GM19397 (cell line): ENCODE measurements at regions not wholly inside any gene's neighbourhood (a gene's known extent, or its start where the extent isn't known, plus 50 kb on each side); places are given as distances from the start of the nearest gene placed in this dataset.

ENCODE experiments used
- ATAC-seq: cut with Tn5 transposase; IDR thresholded peaks from one replicate; pipeline ENCODE4 v1.9.1; 2021; ENCODE audit warnings: mild to moderate bottlenecking, moderate library complexity; ENCODE audit not compliant: unreplicated experiment

- ATAC-seq, result no peak
Observed at GRCh38 chr14:29102996-29103395, 336.4 kb downstream of the FOXG1 start.

- ATAC-seq, result no peak
Observed at GRCh38 chr14:29108908-29109307, 342.3 kb downstream of the FOXG1 start.

- ATAC-seq, result no peak
Observed at GRCh38 chr14:29109589-29109988, 343.0 kb downstream of the FOXG1 start.

GRCh38 chr14:29111554-29111953 is 345.0 kb downstream of the FOXG1 start:
- ATAC-seq, result no peak

- no peak for ATAC-seq
Observed at GRCh38 chr14:29123017-29123416, 356.4 kb downstream of the FOXG1 start.

- no peak for ATAC-seq
Observed at GRCh38 chr14:29126361-29126760, 359.8 kb downstream of the FOXG1 start.

GRCh38 chr14:29126865-29127264 is 360.3 kb downstream of the FOXG1 start:
- no peak for ATAC-seq

GRCh38 chr14:29140016-29140415 is 373.4 kb downstream of the FOXG1 start:
- ATAC-seq, result no peak

GRCh38 chr14:29144621-29145020 is 378.0 kb downstream of the FOXG1 start:
- ATAC-seq, result no peak

- no peak for ATAC-seq
Observed at GRCh38 chr14:29148221-29148620, 381.6 kb downstream of the FOXG1 start.

- no peak for ATAC-seq
Observed at GRCh38 chr14:29149798-29150197, 383.2 kb downstream of the FOXG1 start.

GRCh38 chr14:29150659-29151058 is 384.1 kb downstream of the FOXG1 start:
- ATAC-seq, result no peak

GRCh38 chr14:29156096-29156495 is 389.5 kb downstream of the FOXG1 start:
- ATAC-seq, result no peak

- ATAC-seq, result no peak
Observed at GRCh38 chr14:29161593-29161992, 395.0 kb downstream of the FOXG1 start.

- no peak for ATAC-seq
Observed at GRCh38 chr14:29163109-29163508, 396.5 kb downstream of the FOXG1 start.

GRCh38 chr14:29165431-29165830 is 398.8 kb downstream of the FOXG1 start:
- no peak for ATAC-seq

- ATAC-seq, result no peak
Observed at GRCh38 chr14:29166507-29166906, 399.9 kb downstream of the FOXG1 start.

GRCh38 chr14:29168149-29168548 is 401.6 kb downstream of the FOXG1 start:
- ATAC-seq, result no peak

- no peak for ATAC-seq
Observed at GRCh38 chr14:29169408-29169807, 402.8 kb downstream of the FOXG1 start.

- ATAC-seq, result no peak
Observed at GRCh38 chr14:29175706-29176105, 409.1 kb downstream of the FOXG1 start.

GRCh38 chr14:29176876-29177275 is 410.3 kb downstream of the FOXG1 start:
- no peak for ATAC-seq

GRCh38 chr14:29178971-29179370 is 412.4 kb downstream of the FOXG1 start:
- no peak for ATAC-seq

- ATAC-seq, result no peak
Observed at GRCh38 chr14:29191092-29191491, 424.5 kb downstream of the FOXG1 start.

GRCh38 chr14:29197557-29197956 is 431.0 kb downstream of the FOXG1 start:
- no peak for ATAC-seq
